Fibroblast of lung (primary cell): ENCODE measurements at regions not wholly inside any gene's neighbourhood (a gene's known extent, or its start where the extent isn't known, plus 50 kb on each side); places are given as distances from the start of the nearest gene placed in this dataset.

Experiments
- DNase-seq, 2 donors: peaks; one replicate each; pipeline versions ENCODE4 v3.0.0 to v3.0.0-alpha.2; 2010; ENCODE audit warnings: low read depth in 2 of 2
- H2AFZ ChIP-seq: 2 replicates; pipeline ENCODE4 v1.5.1; 2012; ENCODE audit warnings: low read length, control low read depth, inconsistent platforms
- H3K27ac ChIP-seq: 2 replicates; pipeline ENCODE4 v1.5.1; 2011; ENCODE audit warnings: low read length, control low read depth; ENCODE audit not compliant: insufficient read depth
- H3K27me3 ChIP-seq: 2 replicates; pipeline ENCODE4 v1.5.1; 2011; ENCODE audit warnings: mild to moderate bottlenecking, low read length; ENCODE audit not compliant: control insufficient read depth, insufficient read depth
- H3K36me3 ChIP-seq: 2 replicates; pipeline ENCODE4 v1.5.1; 2011; ENCODE audit warnings: low read length; ENCODE audit not compliant: control insufficient read depth, insufficient read depth
- H3K4me1 ChIP-seq: 2 replicates; pipeline ENCODE4 v1.5.1; 2011; ENCODE audit warnings: low read length; ENCODE audit not compliant: control insufficient read depth, insufficient read depth; ENCODE audit errors: extremely low read depth
- H3K4me2 ChIP-seq: 2 replicates; pipeline ENCODE4 v1.5.1; 2011; ENCODE audit warnings: low read length, control low read depth; ENCODE audit not compliant: insufficient read depth; ENCODE audit errors: extremely low read depth
- H3K4me3 ChIP-seq, 4 experiments: fragments of 200-600 bp in 1 of 4; sonication (generic) in 1 of 4; replicated peaks in 1 of 4; 2 replicates each; pipeline ENCODE4 v1.5.1; 2011 to 2016; ENCODE audit warnings: low read length in 4 of 4, low read depth in 3 of 4, mild to moderate bottlenecking in 3 of 4, control low read depth in 2 of 4, inconsistent platforms in 1 of 4, mixed read lengths in 1 of 4; ENCODE audit not compliant: insufficient read depth in 1 of 4; ENCODE audit errors: control extremely low read depth in 1 of 4
- H3K79me2 ChIP-seq: 2 replicates; pipeline ENCODE4 v1.5.1; 2012; ENCODE audit warnings: mild to moderate bottlenecking, low read length, inconsistent platforms; ENCODE audit not compliant: control insufficient read depth, insufficient read depth
- H3K9ac ChIP-seq: 2 replicates; pipeline ENCODE4 v1.5.1; 2011; ENCODE audit warnings: mild to moderate bottlenecking, low read length, control low read depth; ENCODE audit not compliant: insufficient read depth
- H3K9me3 ChIP-seq: 2 replicates; pipeline ENCODE4 v1.5.1; 2012; ENCODE audit warnings: low read depth, low read length; ENCODE audit not compliant: control insufficient read depth, insufficient read depth
- H4K20me1 ChIP-seq: 2 replicates; pipeline ENCODE4 v1.5.1; 2011; ENCODE audit warnings: low read length; ENCODE audit not compliant: control insufficient read depth, insufficient read depth; ENCODE audit errors: extremely low read depth
- EZH2 ChIP-seq: IDR thresholded peaks from 2 replicates; pipeline ENCODE4 v1.5.1; 2012; ENCODE audit warnings: low read length, control low read depth, mild to moderate bottlenecking; ENCODE audit errors: missing control alignments
- TF ChIP-seq, protein P1 (sequence below), 2 donors: IDR thresholded peaks in 1 of 2; conservative IDR thresholded peaks in 1 of 2; 1 replicate in 1 of 2; 2 replicates in 1 of 2; pipeline ENCODE4 v1.5.1; 2011 to 2012; ENCODE audit warnings: low read length in 2 of 2, control low read depth in 1 of 2, inconsistent platforms in 1 of 2, low read depth in 1 of 2, mild to moderate bottlenecking in 1 of 2

DNA sequence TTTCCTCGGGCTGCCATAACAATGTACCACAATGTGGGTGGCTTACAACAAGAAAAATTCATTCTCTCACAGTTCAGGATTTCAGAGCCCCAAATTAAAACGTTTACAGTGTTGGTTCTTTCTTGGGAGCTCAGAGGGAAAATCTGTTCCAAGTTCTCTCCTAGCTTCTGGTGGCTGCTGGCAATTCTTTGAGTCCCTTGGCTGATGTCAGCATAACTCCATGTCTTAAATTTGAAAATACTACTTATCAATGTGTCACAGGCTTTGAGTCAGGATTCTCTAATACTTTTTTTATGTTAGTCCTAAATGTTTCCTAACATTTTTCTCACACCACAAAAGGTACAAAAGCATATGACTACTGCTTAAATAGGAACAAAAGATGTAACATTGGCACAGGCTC, 198.4 kb upstream of the ATXN7L3B start:
- no peaks in the 10 kb centered on the region for H4K20me1 ChIP-seq
- no peaks in the 10 kb centered on the region for H3K4me1 ChIP-seq
- no peaks in the 10 kb centered on the region for H3K36me3 ChIP-seq
- no peak overlapping the region for H2AFZ ChIP-seq
- no peak overlapping the region for H3K9ac ChIP-seq
- no peaks in the 10 kb centered on the region for H3K79me2 ChIP-seq
- TF ChIP-seq, protein P1, sequence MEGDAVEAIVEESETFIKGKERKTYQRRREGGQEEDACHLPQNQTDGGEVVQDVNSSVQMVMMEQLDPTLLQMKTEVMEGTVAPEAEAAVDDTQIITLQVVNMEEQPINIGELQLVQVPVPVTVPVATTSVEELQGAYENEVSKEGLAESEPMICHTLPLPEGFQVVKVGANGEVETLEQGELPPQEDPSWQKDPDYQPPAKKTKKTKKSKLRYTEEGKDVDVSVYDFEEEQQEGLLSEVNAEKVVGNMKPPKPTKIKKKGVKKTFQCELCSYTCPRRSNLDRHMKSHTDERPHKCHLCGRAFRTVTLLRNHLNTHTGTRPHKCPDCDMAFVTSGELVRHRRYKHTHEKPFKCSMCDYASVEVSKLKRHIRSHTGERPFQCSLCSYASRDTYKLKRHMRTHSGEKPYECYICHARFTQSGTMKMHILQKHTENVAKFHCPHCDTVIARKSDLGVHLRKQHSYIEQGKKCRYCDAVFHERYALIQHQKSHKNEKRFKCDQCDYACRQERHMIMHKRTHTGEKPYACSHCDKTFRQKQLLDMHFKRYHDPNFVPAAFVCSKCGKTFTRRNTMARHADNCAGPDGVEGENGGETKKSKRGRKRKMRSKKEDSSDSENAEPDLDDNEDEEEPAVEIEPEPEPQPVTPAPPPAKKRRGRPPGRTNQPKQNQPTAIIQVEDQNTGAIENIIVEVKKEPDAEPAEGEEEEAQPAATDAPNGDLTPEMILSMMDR (conservative IDR thresholded peaks at IDR 0.05 in 1 of 2, IDR thresholded peaks at IDR 0.05 in 1 of 2; ENCODE audit: low read depth in 1 of 2, low read length in 2 of 2) = no peak
- no peak for TF ChIP-seq EZH2
- H3K27me3 ChIP-seq = no peaks in the 10 kb centered on the region
- no peak overlapping the region for H3K4me3 ChIP-seq
- peak in 1 of 2 donors; percentile 58 for DNase-seq
- H3K27ac ChIP-seq = no peak overlapping the region
- no peak overlapping the region for H3K4me2 ChIP-seq
- H3K9me3 ChIP-seq = no peaks in the 10 kb centered on the region

DNA sequence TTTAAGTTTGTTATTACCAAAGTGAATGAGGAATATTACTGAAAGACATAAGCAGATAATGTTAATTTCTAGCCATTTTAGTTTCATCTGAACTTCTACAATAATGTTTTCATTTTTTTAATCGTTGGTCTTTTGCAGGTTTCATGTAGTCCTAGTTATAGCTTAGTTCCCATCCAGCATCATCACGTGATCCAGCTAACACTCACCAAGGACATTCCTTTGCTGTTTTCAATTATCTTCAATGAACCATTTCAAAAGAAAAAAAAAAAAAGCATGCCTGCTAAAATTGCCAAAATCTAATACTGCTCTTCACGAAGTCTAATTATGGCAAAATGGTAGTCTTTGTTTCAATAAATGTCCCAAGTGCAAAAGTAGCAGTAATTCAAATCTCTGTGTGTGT, 187.7 kb upstream of the ATXN7L3B start:
- H2AFZ ChIP-seq = no peak overlapping the region
- TF ChIP-seq, protein P1 (conservative IDR thresholded peaks at IDR 0.05 in 1 of 2, IDR thresholded peaks at IDR 0.05 in 1 of 2; ENCODE audit: low read depth in 1 of 2, low read length in 2 of 2) = no peak
- no peak for TF ChIP-seq EZH2
- no peaks in the 10 kb centered on the region for H3K36me3 ChIP-seq
- H4K20me1 ChIP-seq = no peaks in the 10 kb centered on the region
- H3K4me2 ChIP-seq = no peak overlapping the region
- H3K4me3 ChIP-seq = no peak overlapping the region
- H3K79me2 ChIP-seq = no peaks in the 10 kb centered on the region
- H3K9ac ChIP-seq = no peak overlapping the region
- peak in 1 of 2 donors; percentile 40 for DNase-seq
- no peak overlapping the region for H3K27ac ChIP-seq
- no peaks in the 10 kb centered on the region for H3K27me3 ChIP-seq
- no peaks in the 10 kb centered on the region for H3K9me3 ChIP-seq
- H3K4me1 ChIP-seq = no peaks in the 10 kb centered on the region

DNA sequence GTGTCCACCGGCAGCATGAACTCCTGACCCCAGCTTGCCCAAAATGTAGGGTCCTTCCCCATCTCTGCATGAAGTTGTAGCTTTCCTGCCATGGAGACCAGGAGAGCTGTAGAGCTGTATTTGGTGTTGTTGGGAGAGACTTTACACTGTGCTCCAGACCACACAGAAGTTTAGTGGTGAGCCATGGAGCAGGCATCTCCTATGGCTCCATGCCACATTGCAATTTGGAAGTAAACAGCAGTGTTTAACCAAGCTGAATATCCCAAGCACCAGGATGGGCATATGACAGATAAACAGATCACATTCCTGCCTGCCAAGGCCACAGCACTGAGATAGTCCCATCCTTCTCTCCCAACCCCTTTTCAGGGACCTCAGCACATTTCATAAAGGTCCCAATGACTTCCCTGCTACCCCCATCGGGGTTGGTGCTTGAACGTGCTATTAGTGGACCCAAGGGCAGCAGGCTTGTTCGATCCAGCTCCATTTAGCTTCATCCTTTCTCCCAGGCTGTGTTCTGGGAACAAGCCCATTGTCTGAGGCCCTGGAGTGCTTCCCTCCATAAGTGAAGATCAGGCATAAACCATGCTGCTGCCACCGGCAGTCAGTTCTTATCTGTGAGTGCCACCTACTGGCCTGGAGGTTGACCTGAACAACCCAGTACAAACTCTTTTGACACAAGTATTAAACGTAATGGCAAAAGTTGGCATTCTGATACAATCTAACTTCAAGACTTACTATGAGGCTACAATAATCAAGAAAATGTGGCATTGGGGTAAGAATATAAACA, 172.3 kb upstream of the ATXN7L3B start:
- Histone ChIP-seq H4K20me1 (no peaks in the 10 kb centered on the region), H3K36me3 (no peaks in the 10 kb centered on the region), H3K4me1 (no peaks in the 10 kb centered on the region), H3K9me3 (no peaks in the 10 kb centered on the region), H2AFZ (no peak overlapping the region), H3K79me2 (no peaks in the 10 kb centered on the region), H3K27ac (no peak overlapping the region), H3K4me2 (no peak overlapping the region), H3K4me3 (no peak overlapping the region), H3K9ac (no peak overlapping the region), H3K27me3 (no peaks in the 10 kb centered on the region)
- DNase-seq = peak; percentile 47 to 51
- no peak for TF ChIP-seq EZH2
- TF ChIP-seq, protein P1 (conservative IDR thresholded peaks at IDR 0.05 in 1 of 2, IDR thresholded peaks at IDR 0.05 in 1 of 2; ENCODE audit: low read depth in 1 of 2, low read length in 2 of 2) = peak; percentile 48 to 56
